ENCODE measurements at regions not wholly inside any gene's neighbourhood (a gene's known extent, or its start where the extent isn't known, plus 50 kb on each side); places are given as distances from the start of the nearest gene placed in this dataset.

- no peak for TF ChIP-seq POLR2A (IDR thresholded peaks at IDR 0.05)
- TF ChIP-seq CTCF (IDR thresholded peaks at IDR 0.05): no peak
These were observed 167.3 kb downstream of the SEC61B start for GRCh38 chr9:99389087-99390033.

Data from thyroid gland (tissue), 4 donors.